ENCODE measurements at regions not wholly inside any gene's neighbourhood (a gene's known extent, or its start where the extent isn't known, plus 50 kb on each side); places are given as distances from the start of the nearest gene placed in this dataset.

GRCh38 chr3:162760789-162761188, 1264.2 kb downstream of the OTOL1 start:
- DNase-seq (ENCODE audit: low spot score in 2 of 2), result no peak
- in situ Hi-C loops (cut with MboI; ENCODE audit: low sequenced_read_pairs), result no loop called here
- H3K27me3 ChIP-seq (ENCODE audit: low read depth), result no peaks in the 10 kb centered on the region
- no peak overlapping the region for H3K4me3 ChIP-seq
- H3K4me1 ChIP-seq, result no peaks in the 10 kb centered on the region
- no peaks in the 10 kb centered on the region for H3K9me3 ChIP-seq
- H3K36me3 ChIP-seq (replicated peaks), result no peaks in the 10 kb centered on the region

- in situ Hi-C loops (cut with MboI; ENCODE audit: low sequenced_read_pairs), result no loop called here
Observed at GRCh38 chr3:162764051-162764807, 1267.6 kb downstream of the OTOL1 start.

GRCh38 chr3:162764808-162765071, 1268.1 kb downstream of the OTOL1 start:
- no peaks in the 10 kb centered on the region for H3K36me3 ChIP-seq (replicated peaks)
- no peak overlapping the region for H3K4me3 ChIP-seq
- no peaks in the 10 kb centered on the region for H3K27me3 ChIP-seq (ENCODE audit: low read depth)
- no peaks in the 10 kb centered on the region for H3K9me3 ChIP-seq
- in situ Hi-C loops (cut with MboI; ENCODE audit: low sequenced_read_pairs), result no loop called here
- no peak for DNase-seq (ENCODE audit: low spot score in 2 of 2)
- no peaks in the 10 kb centered on the region for H3K4me1 ChIP-seq

More at GRCh38 chr3:162764051-162764807, 1267.6 kb downstream of the OTOL1 start:
- H3K9me3 ChIP-seq, result no peaks in the 10 kb centered on the region
- H3K4me1 ChIP-seq, result no peaks in the 10 kb centered on the region
- DNase-seq (ENCODE audit: low spot score in 2 of 2), result no peak
- H3K4me3 ChIP-seq, result no peak overlapping the region
- H3K36me3 ChIP-seq (replicated peaks), result no peaks in the 10 kb centered on the region
- no peaks in the 10 kb centered on the region for H3K27me3 ChIP-seq (ENCODE audit: low read depth)

DNA sequence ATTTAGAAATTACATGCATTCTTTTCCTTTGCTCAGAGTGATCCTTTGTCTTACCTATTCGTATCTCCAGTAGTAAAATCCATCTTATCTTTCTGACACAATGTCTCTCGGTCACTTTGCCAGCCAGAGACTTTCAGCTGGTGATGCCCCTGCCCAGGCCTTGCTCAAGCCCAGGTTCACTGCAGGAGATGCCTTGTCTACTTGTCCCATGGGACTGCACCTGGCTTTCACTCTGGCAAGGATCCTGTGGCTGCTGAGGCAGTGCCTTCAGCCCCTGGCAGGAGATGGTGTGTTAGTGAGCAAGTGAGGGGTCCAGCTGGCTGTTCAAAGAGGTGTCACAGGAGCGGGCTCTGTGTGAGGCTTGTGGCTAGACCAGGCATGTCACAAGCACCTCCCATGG, 1268.9 kb downstream of the OTOL1 start:
- DNase-seq (ENCODE audit: low spot score in 2 of 2), result no peak
- Histone ChIP-seq H3K27me3 (ENCODE audit: low read depth) (no peaks in the 10 kb centered on the region), H3K4me1 (no peaks in the 10 kb centered on the region), H3K4me3 (no peak overlapping the region), H3K9me3 (no peaks in the 10 kb centered on the region), H3K36me3 (replicated peaks) (no peaks in the 10 kb centered on the region)
- in situ Hi-C loops (cut with MboI; ENCODE audit: low sequenced_read_pairs), result no loop called here

DNA sequence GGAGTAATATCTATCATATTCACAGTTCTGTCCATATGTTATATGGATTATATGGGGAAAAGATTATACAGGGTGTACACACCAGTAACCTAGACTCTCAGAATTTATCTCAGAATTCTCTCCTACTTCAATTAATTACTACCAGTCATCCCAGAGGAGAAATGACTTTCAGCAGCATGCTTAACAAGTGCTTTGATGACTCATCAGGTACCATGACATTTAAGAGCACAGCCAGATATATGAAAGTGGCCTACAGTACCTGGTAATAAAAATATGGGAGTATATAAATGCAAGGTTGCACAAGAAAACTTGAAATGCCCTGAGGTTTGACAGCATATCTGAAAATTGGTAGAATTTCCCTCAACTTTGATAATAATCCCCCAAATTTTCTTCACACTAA, 1273.0 kb downstream of the OTOL1 start:
- in situ Hi-C loops (cut with MboI; ENCODE audit: low sequenced_read_pairs), result no loop called here
- Histone ChIP-seq H3K27me3 (ENCODE audit: low read depth) (no peaks in the 10 kb centered on the region), H3K4me1 (no peaks in the 10 kb centered on the region), H3K36me3 (replicated peaks) (no peaks in the 10 kb centered on the region), H3K4me3 (no peak overlapping the region), H3K9me3 (no peaks in the 10 kb centered on the region)
- no peak for DNase-seq (ENCODE audit: low spot score in 2 of 2)

- Histone ChIP-seq H3K4me1 (no peaks in the 10 kb centered on the region), H3K27me3 (ENCODE audit: low read depth) (no peaks in the 10 kb centered on the region), H3K4me3 (no peak overlapping the region), H3K9me3 (no peaks in the 10 kb centered on the region), H3K36me3 (replicated peaks) (no peaks in the 10 kb centered on the region)
- no peak for DNase-seq (ENCODE audit: low spot score in 2 of 2)
- in situ Hi-C loops (cut with MboI; ENCODE audit: low sequenced_read_pairs), result no loop called here
Observed at GRCh38 chr3:162770551-162770950, 1273.9 kb downstream of the OTOL1 start.

DNA sequence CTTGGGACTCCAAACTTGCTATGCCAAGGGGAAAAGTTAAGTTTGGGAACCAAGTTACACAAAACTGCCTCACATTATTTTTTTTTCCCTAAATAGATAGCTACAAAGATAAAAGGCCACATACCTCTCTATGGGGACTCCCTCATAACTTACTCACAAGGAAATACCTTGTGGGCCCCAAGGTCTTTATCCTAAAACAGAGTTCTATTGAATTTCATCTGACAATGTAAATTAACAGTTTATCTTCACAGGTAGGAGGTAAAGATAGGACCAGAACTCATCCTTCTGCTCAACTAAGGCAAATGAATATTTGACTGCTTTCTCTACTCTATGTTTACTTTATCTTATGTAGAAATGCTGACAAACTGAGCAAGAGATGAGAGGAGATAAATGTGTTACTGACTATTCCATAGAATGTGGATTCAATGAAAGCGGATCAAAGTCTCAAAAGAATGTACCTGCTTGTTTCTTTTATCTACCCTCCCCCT, 1278.0 kb downstream of the OTOL1 start:
- no peaks in the 10 kb centered on the region for H3K4me1 ChIP-seq
- no peaks in the 10 kb centered on the region for H3K27me3 ChIP-seq (ENCODE audit: low read depth)
- no peaks in the 10 kb centered on the region for H3K36me3 ChIP-seq (replicated peaks)
- no peak for DNase-seq (ENCODE audit: low spot score in 2 of 2)
- in situ Hi-C loops (cut with MboI; ENCODE audit: low sequenced_read_pairs), result no loop called here
- no peaks in the 10 kb centered on the region for H3K9me3 ChIP-seq
- no peak overlapping the region for H3K4me3 ChIP-seq

DNA sequence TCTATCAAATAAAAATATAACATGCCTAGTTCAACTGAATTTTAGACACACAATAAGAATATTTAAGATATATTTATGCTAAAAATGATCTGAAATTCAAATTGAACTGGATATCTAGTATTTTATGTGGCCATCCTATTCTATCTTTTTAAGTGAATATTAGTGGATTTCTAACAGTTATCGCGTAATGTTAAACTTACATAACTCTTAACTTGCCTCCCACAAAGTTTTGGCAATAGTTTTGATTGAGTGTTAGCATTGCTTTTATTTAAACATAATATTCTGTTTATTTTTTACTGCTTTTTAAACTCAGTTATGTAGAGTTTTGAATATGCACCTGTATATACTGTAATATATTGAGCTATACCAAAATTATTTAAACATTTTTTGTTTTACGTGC, 1279.5 kb downstream of the OTOL1 start:
- Histone ChIP-seq H3K27me3 (ENCODE audit: low read depth) (no peaks in the 10 kb centered on the region), H3K36me3 (replicated peaks) (no peaks in the 10 kb centered on the region), H3K4me3 (no peak overlapping the region), H3K4me1 (no peaks in the 10 kb centered on the region), H3K9me3 (no peaks in the 10 kb centered on the region)
- in situ Hi-C loops (cut with MboI; ENCODE audit: low sequenced_read_pairs), result no loop called here
- no peak for DNase-seq (ENCODE audit: low spot score in 2 of 2)

DNA sequence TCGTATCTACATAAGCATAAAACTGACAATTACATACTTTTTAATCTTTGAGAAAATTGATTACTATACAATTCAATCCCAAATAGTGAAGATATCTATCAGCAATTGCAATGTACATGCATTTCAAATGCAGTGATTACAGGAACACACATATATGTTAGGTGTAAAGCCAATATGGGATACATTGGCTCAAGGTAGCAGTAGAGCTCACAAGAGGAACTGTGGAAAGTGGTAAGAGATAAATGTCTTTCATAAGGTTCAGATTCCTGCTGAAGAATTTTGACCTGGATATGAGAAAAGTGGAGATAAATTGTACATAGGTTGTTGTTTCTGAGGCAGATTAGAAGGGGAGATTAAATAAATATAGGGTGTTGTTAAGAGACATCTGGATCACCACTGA, 1280.5 kb downstream of the OTOL1 start:
- no peaks in the 10 kb centered on the region for H3K36me3 ChIP-seq (replicated peaks)
- H3K4me1 ChIP-seq, result no peaks in the 10 kb centered on the region
- no peak overlapping the region for H3K4me3 ChIP-seq
- in situ Hi-C loops (cut with MboI; ENCODE audit: low sequenced_read_pairs), result no loop called here
- no peaks in the 10 kb centered on the region for H3K9me3 ChIP-seq
- no peaks in the 10 kb centered on the region for H3K27me3 ChIP-seq (ENCODE audit: low read depth)
- DNase-seq (ENCODE audit: low spot score in 2 of 2), result no peak

GRCh38 chr3:162780313-162780712, 1283.7 kb downstream of the OTOL1 start:
- in situ Hi-C loops (cut with MboI; ENCODE audit: low sequenced_read_pairs), result no loop called here

GRCh38 chr3:162799910-162800309, 1303.3 kb downstream of the OTOL1 start:
- no peak overlapping the region for H3K4me3 ChIP-seq
- no peak for DNase-seq (ENCODE audit: low spot score in 2 of 2)
- in situ Hi-C loops (cut with MboI; ENCODE audit: low sequenced_read_pairs), result no loop called here
- H3K4me1 ChIP-seq, result no peaks in the 10 kb centered on the region
- no peaks in the 10 kb centered on the region for H3K9me3 ChIP-seq
- no peaks in the 10 kb centered on the region for H3K27me3 ChIP-seq (ENCODE audit: low read depth)
- no peaks in the 10 kb centered on the region for H3K36me3 ChIP-seq (replicated peaks)

More at GRCh38 chr3:162780313-162780712, 1283.7 kb downstream of the OTOL1 start:
- no peaks in the 10 kb centered on the region for H3K36me3 ChIP-seq (replicated peaks)
- DNase-seq (ENCODE audit: low spot score in 2 of 2), result no peak
- no peaks in the 10 kb centered on the region for H3K4me1 ChIP-seq
- no peaks in the 10 kb centered on the region for H3K9me3 ChIP-seq
- no peaks in the 10 kb centered on the region for H3K27me3 ChIP-seq (ENCODE audit: low read depth)
- no peak overlapping the region for H3K4me3 ChIP-seq

- in situ Hi-C loops (cut with MboI; ENCODE audit: low sequenced_read_pairs), result no loop called here
- Histone ChIP-seq H3K4me3 (no peak overlapping the region), H3K9me3 (no peaks in the 10 kb centered on the region), H3K36me3 (replicated peaks) (no peaks in the 10 kb centered on the region), H3K4me1 (no peaks in the 10 kb centered on the region), H3K27me3 (ENCODE audit: low read depth) (no peaks in the 10 kb centered on the region)
- no peak for DNase-seq (ENCODE audit: low spot score in 2 of 2)
Observed at GRCh38 chr3:162802228-162802965, 1305.8 kb downstream of the OTOL1 start.

DNA sequence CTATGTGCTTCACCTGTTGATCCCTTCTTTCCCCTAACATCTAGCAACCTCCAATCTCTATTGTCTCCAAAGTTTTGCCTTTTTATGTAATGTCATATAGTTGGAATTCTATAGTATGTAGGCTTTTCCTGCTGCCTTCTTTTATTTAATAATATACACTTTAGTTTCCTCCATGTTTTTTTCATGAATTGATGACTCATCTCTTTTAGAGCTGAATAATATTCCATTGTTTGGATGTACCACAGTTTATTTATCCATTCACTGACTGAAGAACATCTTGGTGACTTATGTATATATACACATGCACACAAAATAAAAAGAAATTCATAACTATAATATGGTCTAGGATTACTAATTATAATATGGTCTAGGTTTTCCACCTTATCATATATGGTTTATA, 1314.2 kb downstream of the OTOL1 start:
- no peak overlapping the region for H3K4me3 ChIP-seq
- H3K27me3 ChIP-seq (ENCODE audit: low read depth), result no peaks in the 10 kb centered on the region
- DNase-seq (ENCODE audit: low spot score in 2 of 2), result no peak
- H3K36me3 ChIP-seq (replicated peaks), result no peaks in the 10 kb centered on the region
- H3K9me3 ChIP-seq, result no peaks in the 10 kb centered on the region
- in situ Hi-C loops (cut with MboI; ENCODE audit: low sequenced_read_pairs), result no loop called here
- H3K4me1 ChIP-seq, result no peaks in the 10 kb centered on the region

GRCh38 chr3:162842549-162843216, 1346.1 kb downstream of the OTOL1 start:
- no peak for DNase-seq (ENCODE audit: low spot score in 2 of 2)
- Histone ChIP-seq H3K9me3 (no peaks in the 10 kb centered on the region), H3K4me3 (no peak overlapping the region), H3K36me3 (replicated peaks) (no peaks in the 10 kb centered on the region), H3K4me1 (no peaks in the 10 kb centered on the region), H3K27me3 (ENCODE audit: low read depth) (no peaks in the 10 kb centered on the region)
- in situ Hi-C loops (cut with MboI; ENCODE audit: low sequenced_read_pairs), result no loop called here
